ENCODE measurements at regions not wholly inside any gene's neighbourhood (a gene's known extent, or its start where the extent isn't known, plus 50 kb on each side); places are given as distances from the start of the nearest gene placed in this dataset.
A peak's percentile ranks its signal among the peaks of the same experiment; 100 is the strongest.

- peak; percentile 93 for DNase-seq (ENCODE audit: low read depth)
Observed at GRCh38 chr7:91323626-91324158, 59.5 kb downstream of the FZD1 start.

- DNase-seq (ENCODE audit: low read depth) = no peak
Observed at GRCh38 chr7:91324663-91325062, 60.4 kb downstream of the FZD1 start.

GRCh38 chr7:91325726-91326125 lies 61.5 kb downstream of the FZD1 start:
- DNase-seq (ENCODE audit: low read depth) = no peak

- DNase-seq (ENCODE audit: low read depth) = no peak
Observed at GRCh38 chr7:91326516-91327199, 62.4 kb downstream of the FZD1 start.

GRCh38 chr7:91327346-91327745 lies 63.1 kb downstream of the FZD1 start:
- no peak for DNase-seq (ENCODE audit: low read depth)

- no peak for DNase-seq (ENCODE audit: low read depth)
Observed at GRCh38 chr7:91329571-91329970, 65.3 kb downstream of the FZD1 start.

- DNase-seq (ENCODE audit: low read depth) = no peak
Observed at GRCh38 chr7:91330191-91330808, 66.1 kb downstream of the FZD1 start.

GRCh38 chr7:91330866-91331265 lies 66.6 kb downstream of the FZD1 start:
- DNase-seq (ENCODE audit: low read depth) = no peak

DNA sequence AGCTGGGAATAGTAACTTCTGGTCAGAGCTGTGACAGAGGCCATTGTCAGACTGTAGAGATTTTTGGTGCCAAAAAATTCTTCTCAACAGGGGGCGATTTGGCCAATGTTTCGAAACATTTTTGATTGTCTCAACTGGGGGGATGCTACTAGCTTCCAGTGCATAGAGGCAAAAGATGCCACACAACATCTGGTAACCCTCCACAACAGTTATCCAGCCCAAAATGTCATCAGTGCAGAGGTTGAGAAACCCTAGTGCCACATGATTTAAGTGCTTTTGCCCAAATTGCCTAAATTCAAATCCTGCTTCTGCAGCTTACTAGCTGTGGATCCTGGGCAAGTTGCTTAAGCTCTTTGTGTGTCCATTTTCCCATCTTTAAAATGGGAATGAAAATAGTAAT lies 71.9 kb downstream of the FZD1 start:
- no peak for DNase-seq (ENCODE audit: low read depth)

GRCh38 chr7:91338226-91339020 lies 74.2 kb downstream of the FZD1 start:
- DNase-seq (ENCODE audit: low read depth) = no peak

DNA sequence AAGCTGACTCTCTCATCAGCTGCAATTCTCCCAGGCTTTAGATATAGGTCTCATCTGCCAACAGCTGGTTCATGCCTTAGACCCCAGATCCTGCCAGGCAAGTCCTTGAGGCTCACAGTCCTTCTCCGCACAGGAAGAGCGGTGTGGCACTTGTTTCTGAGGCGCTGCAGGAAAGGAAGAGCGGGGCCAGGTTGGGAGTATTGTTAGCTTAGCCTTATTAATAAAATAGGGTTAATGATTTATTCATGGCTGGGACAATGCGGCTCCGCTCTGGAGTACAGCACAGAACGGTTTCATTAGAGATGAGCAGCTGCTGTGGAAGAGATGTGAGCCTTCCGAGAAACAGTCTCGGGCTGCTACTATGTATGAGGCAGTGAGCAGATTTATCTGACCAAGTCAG lies 78.1 kb downstream of the FZD1 start:
- no peak for DNase-seq (ENCODE audit: low read depth)

- no peak for DNase-seq (ENCODE audit: low read depth)
Observed at GRCh38 chr7:91343420-91343960, 79.3 kb downstream of the FZD1 start.

GRCh38 chr7:91343996-91344629 lies 79.9 kb downstream of the FZD1 start:
- DNase-seq (ENCODE audit: low read depth) = no peak

DNA sequence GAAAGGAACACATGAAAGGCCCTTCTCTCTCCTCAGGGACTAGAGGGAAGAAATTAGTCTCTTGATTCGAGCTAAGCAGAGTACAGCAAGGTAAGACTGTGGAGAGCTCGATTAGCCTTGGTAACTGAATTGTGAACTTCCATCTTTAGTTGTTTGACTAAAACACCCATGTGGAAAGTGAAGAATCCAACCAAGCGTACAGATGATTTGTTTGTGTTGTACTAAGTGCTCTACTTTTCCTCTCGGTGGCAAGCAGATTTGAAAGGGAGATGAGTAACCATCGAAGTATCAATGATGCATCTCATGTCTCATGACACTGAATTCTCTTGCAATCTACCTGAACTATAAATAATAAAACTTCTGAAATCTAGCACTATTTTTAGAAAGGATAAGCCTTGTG lies 80.7 kb downstream of the FZD1 start:
- DNase-seq (ENCODE audit: low read depth) = no peak

GRCh38 chr7:91345449-91345848 lies 81.2 kb downstream of the FZD1 start:
- no peak for DNase-seq (ENCODE audit: low read depth)

- no peak for DNase-seq (ENCODE audit: low read depth)
Observed at GRCh38 chr7:91346426-91346825, 82.2 kb downstream of the FZD1 start.

GRCh38 chr7:91347290-91347689 lies 83.1 kb downstream of the FZD1 start:
- no peak for DNase-seq (ENCODE audit: low read depth)

- DNase-seq (ENCODE audit: low read depth) = no peak
Observed at GRCh38 chr7:91348711-91349110, 84.5 kb downstream of the FZD1 start.

DNA sequence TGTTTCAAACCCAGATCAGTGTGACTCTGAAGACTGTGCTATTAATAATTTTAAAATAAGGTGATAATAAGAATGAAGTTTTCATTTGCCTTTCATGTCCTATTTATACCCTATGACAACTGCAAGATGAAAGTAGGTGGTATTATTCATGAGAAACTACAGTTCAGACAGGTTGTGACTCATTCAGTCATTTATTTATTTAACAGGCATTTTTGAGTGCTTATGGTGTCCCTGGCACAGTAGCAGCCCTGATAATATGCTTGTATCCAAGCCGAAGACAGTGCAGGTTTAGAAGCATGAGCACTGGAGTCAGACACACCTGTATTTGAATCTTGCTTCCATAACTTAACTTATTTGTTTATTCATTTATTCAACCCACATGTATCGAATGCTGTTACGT lies 87.1 kb downstream of the FZD1 start:
- no peak for DNase-seq (ENCODE audit: low read depth)

DNA sequence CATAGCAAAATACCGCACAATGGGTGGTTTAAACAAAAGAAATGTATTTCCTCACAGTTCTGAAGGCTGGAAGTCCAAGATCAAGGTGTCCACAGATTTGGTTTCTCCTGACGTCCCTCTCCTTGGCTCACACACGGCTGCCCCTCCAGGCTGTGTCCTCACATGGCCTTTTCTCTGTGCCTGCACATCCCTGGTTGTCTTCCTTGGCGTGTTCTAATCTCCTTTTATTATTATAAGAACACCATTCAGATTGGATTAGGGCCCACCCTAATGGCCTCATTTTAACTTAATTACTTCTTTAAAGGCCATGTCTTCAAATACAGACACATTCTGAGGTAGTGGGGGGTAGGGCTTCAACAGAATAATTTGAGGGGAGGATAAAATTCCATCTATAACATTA lies 87.9 kb downstream of the FZD1 start:
- DNase-seq (ENCODE audit: low read depth) = no peak

GRCh38 chr7:91353848-91354247 lies 89.6 kb downstream of the FZD1 start:
- DNase-seq (ENCODE audit: low read depth) = peak; percentile 71

Data from forelimb muscle (tissue), 1 donor.